D341Med (cell line): ENCODE measurements at regions not wholly inside any gene's neighbourhood (a gene's known extent, or its start where the extent isn't known, plus 50 kb on each side); places are given as distances from the start of the nearest gene placed in this dataset.

Source experiments
- DNase-seq: peaks from one replicate; pipeline ENCODE4 v3.0.0; 2012; ENCODE audit warnings: low spot score

DNA sequence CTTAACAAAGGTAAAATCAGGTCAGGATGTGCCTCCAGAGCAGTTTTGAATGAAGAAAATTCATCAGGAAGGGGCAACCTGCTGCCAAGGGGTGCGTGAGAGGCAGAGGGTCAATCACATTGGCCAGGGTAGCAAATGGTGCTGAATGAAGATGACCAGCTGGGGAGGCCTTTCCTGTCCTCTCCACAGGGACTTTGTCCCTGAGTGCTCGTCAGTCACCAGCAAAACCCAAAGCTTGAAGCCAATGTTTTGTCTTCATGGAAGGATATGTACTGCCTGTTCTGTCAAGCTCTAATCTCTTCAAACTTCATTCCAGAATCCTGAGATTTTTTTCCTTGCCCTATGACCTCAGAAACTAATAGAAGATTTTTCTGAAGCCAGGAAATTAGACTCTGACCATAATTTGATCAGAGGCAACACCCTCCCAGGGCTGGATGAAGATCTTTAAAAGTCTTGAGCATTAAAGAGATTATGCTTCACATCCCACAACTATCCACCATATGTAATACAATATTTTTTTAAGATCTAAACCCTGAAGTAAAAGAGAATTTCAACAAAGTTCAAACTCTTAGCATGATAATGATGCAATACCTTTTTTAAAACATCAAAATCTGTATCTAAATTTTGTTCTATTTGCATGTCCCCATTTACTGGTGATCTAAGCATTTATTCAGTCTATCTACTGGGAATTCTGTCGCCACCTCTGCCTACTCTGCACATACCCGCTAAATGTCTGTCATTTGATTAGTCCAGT, 243.0 kb downstream of the SNX13 start:
- DNase-seq = no peak

DNA sequence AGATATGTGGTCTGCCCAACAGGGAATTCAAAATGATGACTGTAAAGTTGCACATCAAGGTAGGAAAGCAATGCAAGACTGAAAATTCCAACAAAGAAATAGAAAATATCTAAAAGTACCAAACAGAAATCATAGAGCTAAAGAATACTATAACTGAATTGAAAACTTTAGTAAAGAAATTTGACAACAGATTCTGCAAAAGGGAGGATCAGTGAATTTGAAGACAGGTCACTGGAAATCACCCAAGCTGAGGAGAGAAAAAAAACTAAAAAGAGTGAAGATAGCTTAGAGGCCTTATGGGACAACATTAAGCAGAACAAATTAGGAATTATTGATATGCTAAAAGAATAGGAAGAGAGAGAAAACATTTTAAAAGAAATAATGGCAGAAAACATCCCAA, 240.6 kb downstream of the SNX13 start:
- DNase-seq = no peak

DNA sequence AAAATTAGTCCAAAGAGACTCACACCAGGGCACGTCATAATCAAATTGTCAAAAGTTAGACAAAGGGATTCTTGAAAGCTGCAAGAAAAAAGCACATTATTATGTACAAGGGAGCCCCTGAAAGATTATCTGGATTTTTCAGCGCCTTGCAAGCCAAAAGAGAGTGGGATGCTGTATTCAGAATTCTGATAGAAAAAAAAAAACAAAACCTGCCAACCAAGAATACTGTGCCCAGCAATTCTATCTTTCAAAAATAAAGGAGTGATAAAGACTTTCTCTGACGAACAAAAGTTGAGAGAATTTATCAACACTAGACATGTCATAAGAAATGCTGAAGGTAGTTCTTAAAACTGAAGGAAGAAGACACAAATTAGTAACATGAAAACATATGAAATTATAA, 240.2 kb downstream of the SNX13 start:
- DNase-seq = no peak

DNA sequence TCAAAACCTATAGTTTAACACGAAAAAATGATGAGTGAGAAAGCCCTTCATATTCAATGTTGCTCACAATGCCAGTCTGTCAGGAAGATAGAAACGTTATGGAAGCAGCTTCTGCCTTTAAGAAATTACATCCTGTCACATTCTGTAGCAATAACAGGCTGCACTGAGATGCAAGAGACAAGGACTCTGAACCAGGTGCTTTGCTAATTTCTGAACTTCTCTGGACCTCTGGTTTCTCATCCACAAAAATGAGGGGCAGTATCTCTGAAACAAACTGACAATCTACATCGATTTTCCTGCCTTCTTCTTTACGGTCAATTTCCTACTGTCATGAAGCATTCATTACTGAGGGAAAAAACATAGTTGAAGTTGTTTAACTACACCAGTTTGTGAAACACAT, 234.0 kb downstream of the SNX13 start:
- DNase-seq = no peak

DNA sequence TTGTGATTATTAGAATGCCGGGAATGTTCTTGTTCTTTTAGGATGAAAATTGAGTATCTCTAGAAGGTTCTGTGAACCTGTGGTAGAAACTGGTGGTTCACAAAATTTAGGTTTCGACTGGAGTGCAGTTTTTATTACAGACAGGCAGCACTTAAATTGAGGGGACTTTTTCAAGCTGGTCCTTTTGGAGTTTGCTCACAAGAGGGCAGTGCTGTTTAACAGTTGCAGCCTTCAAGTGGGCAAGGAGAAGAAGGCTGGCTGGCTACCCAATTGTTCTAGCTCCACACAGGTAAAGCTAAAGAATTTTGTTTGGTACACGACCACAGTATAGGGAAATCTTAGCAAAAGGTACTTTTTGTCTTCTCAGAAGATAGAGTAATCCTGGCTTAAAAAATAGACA, 233.6 kb downstream of the SNX13 start:
- peak; percentile 63 for DNase-seq

DNA sequence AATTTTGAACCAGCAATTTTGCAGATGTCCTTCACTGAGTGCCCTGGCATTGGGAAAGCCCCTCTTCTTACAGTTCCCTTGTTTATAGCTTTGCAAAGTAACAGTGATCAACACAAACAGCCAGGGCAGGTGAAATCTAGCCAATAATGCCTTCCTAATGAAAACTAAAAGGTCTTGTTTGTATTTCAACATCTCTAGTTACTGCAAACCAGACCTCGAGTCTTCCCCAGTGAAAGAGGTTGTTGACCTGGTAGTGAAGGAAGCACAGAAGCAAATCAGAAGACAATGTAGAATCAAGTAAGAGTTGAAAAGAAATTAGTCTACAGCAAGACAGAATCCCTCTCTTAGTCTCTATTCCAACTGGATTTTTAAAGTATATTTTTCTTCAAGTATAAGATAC, 231.2 kb downstream of the SNX13 start:
- DNase-seq = no peak

DNA sequence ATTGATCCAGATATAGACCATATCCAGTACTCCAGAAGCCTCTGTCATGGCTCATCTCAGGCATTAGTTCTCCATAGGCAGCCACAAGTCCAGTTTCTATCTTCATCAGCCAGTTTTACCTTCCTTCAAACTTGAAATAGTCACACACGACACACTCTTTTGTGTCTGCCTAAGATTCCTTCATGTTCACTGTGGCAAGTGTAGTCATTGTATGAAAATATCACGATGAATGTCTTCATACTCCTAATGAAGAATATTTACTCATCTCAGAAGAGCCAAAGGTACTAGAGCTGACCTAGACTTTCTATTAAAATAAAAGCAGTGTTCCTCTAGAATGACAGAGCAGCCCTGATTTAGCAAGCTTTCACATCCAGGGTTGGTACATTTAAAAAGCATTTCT, 230.7 kb downstream of the SNX13 start:
- no peak for DNase-seq

DNA sequence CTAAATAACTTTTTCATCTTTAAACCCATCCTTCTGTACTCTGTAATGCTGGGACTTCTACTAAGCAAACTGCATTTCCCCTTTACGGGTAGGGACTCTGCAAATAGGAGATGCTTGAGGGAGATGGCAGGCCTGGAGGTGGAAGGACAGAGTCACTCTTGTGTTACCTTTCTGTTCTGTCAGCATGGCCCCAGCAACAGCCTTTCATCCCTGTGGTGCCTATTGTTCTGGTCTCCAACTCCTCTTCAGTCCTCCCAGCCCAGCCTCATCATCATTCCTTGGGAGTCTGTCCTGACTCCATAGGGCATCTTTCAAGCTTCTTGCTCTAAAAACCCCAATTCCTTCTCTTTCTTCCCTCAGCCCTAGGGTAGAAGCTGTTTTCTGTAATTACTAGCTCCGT, 230.0 kb downstream of the SNX13 start:
- no peak for DNase-seq

DNA sequence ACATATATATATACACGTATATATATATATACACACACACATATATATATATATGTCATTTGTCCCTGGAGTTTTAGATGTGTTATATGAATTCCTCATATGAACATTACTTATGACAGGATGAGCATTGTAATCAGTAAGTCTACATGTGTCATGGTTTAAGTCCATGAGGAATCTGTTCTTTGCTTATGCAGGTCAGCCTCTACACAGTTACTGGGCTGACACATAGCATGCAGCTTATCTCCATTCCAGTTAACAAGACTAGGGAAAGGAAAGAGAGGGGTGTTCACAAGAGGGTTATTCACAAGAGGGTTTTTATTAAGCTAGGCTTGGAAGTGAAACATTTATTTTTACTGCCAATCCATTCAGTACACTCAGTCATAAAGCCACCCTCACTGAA, 226.7 kb downstream of the SNX13 start:
- DNase-seq = no peak

DNA sequence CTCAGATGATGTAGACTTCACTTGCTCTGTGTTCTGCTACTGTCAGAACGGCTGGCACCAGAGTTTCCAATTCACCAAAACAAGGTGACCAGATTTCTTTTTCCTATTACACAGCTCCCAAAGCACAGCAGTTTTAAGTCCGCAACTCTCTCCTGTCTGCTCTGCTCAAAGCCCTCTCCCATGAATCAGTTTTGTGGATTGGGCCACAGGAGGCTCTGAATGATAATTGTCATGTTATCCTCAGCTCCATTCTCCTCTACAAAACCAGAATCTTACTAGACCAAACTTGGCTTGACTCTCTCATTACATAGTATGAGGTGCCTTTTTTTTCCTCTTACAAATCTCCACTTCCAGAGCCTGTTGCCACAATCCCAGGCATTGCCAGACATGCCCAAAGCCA, 223.5 kb downstream of the SNX13 start:
- no peak for DNase-seq

DNA sequence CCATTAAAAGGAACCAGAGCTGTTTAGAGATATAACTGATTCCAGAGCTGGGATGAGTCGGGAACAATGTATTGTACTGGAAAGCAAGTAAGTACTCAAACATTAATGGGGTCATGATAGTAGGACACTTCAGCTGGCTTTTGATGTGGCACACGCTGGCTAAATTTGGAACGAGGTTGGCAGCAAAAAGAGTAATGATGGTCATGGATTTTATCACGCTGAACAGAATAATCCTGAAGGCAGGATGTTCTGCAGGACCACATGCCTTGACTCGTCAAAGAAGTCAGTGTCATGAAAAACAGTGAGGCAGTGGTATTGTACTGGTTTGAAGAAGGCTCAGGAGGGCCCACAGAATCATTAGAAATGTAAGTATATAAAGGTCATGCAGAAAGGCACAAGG, 220.3 kb downstream of the SNX13 start:
- no peak for DNase-seq

DNA sequence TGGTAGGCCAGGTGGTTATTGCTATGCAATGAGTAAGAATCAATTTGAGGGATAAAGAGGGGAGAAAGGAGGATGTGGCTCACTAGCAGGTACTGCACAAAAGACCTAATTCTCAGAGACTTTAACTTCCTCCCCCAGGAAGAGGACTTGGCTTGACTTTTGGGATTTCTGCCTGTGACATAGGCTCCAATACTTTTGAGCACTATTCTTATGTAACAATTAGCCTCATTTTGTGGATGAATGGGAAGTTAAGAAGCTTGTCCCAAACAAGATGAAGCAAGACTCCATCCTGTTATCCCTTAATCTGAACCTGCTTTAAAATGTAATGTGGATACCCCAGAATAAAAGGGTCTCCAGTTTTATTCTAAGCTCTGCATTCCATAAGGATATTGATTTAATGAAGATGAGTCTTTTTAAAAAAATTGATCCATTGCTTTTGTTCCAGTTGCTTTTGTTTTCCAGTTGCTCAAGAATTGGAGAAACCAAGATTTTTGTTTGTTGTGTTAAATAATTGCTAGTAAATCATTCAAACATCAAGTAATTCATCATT, 218.5 kb downstream of the SNX13 start:
- DNase-seq = no peak

DNA sequence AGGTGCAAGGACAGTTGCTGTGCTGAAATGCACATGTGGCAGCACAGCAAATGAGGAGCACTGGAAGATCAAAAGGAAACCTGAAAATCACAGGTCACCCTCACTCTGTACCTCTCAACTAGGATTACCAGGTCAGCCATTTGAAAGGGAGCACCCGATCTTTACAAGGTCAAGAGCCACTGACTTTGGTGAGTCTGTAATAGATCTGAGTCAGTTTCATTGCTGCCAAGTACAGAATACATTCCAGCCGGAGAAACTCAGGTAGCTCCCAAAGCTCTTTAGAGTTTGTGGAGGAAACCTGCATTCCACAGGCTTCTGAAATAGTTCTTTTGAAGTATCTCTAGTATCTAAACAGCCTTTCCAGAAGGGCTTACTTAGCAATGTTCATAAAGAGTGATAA, 217.5 kb downstream of the SNX13 start:
- no peak for DNase-seq

DNA sequence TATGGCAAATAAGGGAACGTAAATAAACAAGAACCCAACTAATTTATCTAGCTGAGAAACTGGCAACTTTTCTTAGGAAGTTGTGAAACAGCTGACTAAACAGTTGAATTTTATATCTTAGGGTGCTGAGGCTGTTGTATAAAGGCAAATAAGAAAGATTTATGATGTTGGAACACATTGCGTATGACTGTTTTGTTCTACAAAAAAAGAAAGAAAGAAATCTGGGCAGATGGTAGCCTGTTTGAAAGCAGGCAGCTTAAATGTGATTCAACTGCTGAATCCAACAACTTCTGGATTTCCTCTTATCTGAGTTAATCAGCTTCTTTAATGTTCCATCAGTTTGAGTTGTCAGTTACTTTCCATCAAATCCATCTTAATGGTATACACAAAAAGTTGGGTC, 214.5 kb downstream of the SNX13 start:
- DNase-seq = no peak

DNA sequence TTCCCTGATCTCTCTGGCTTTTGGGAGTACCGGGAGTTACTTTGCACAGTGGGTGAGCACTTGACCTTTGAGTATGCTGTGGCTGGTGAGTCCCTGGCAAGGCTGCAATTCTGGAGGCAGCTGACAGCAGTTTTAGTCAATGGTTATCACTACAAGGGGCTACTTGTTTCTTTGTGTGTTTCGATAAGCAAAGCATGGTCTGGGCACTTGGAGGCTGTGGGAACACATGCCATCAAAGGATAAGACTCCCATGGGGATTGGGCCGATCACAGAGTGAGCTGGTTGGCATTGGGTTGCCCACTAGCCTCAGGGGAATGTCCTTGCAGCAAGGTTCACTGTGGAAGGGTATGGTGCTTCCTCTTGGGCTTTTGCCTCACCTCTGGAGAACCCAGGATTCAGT, 208.2 kb downstream of the SNX13 start:
- DNase-seq = no peak
